ENCODE measurements at regions not wholly inside any gene's neighbourhood (a gene's known extent, or its start where the extent isn't known, plus 50 kb on each side); places are given as distances from the start of the nearest gene placed in this dataset.
A peak's percentile ranks its signal among the peaks of the same experiment; 100 is the strongest.
"Not testable (repeated sequence)": the region's sequence is repeated elsewhere in the genome, so short reads cannot be mapped to it uniquely, and the experiment has no call there.

GRCh38 chr13:87333599-87333998 is 337.6 kb upstream of the SLITRK5 start:
- no peak for DNase-seq (ENCODE audit: low read depth, low spot score)

- DNase-seq (ENCODE audit: low read depth, low spot score) = no peak
These were observed 337.0 kb upstream of the SLITRK5 start for GRCh38 chr13:87334176-87334575.

- DNase-seq (ENCODE audit: low read depth, low spot score) = not testable (repeated sequence)
These were observed 334.8 kb upstream of the SLITRK5 start for GRCh38 chr13:87336346-87336889.

GRCh38 chr13:87344176-87344575 is 327.0 kb upstream of the SLITRK5 start:
- peak; percentile 14 for DNase-seq (ENCODE audit: low read depth, low spot score)

- DNase-seq (ENCODE audit: low read depth, low spot score) = no peak
These were observed 315.7 kb upstream of the SLITRK5 start for GRCh38 chr13:87355451-87355850.

- DNase-seq (ENCODE audit: low read depth, low spot score) = no peak
These were observed 314.9 kb upstream of the SLITRK5 start for GRCh38 chr13:87356314-87356713.

- DNase-seq (ENCODE audit: low read depth, low spot score) = no peak
These were observed 312.9 kb upstream of the SLITRK5 start for GRCh38 chr13:87358319-87358718.

GRCh38 chr13:87361216-87361615 is 310.0 kb upstream of the SLITRK5 start:
- DNase-seq (ENCODE audit: low read depth, low spot score) = no peak

GRCh38 chr13:87368639-87369038 is 302.5 kb upstream of the SLITRK5 start:
- DNase-seq (ENCODE audit: low read depth, low spot score) = no peak

- peak; percentile 18 for DNase-seq (ENCODE audit: low read depth, low spot score)
These were observed 295.1 kb upstream of the SLITRK5 start for GRCh38 chr13:87376081-87376480.

GRCh38 chr13:87384099-87384498 is 287.1 kb upstream of the SLITRK5 start:
- DNase-seq (ENCODE audit: low read depth, low spot score) = no peak

- DNase-seq (ENCODE audit: low read depth, low spot score) = no peak
These were observed 277.8 kb upstream of the SLITRK5 start for GRCh38 chr13:87393358-87393757.

GRCh38 chr13:87398047-87398446 is 273.1 kb upstream of the SLITRK5 start:
- no peak for DNase-seq (ENCODE audit: low read depth, low spot score)

GRCh38 chr13:87403748-87404432 is 267.3 kb upstream of the SLITRK5 start:
- no peak for DNase-seq (ENCODE audit: low read depth, low spot score)

GRCh38 chr13:87426742-87427141 is 244.4 kb upstream of the SLITRK5 start:
- DNase-seq (ENCODE audit: low read depth, low spot score) = no peak

- no peak for DNase-seq (ENCODE audit: low read depth, low spot score)
These were observed 227.0 kb upstream of the SLITRK5 start for GRCh38 chr13:87444135-87444534.

GRCh38 chr13:87452281-87452680 is 218.9 kb upstream of the SLITRK5 start:
- no peak for DNase-seq (ENCODE audit: low read depth, low spot score)

GRCh38 chr13:87453244-87453643 is 217.9 kb upstream of the SLITRK5 start:
- no peak for DNase-seq (ENCODE audit: low read depth, low spot score)

- no peak for DNase-seq (ENCODE audit: low read depth, low spot score)
These were observed 211.8 kb upstream of the SLITRK5 start for GRCh38 chr13:87459419-87459818.

- no peak for DNase-seq (ENCODE audit: low read depth, low spot score)
These were observed 173.7 kb upstream of the SLITRK5 start for GRCh38 chr13:87497426-87497825.

GRCh38 chr13:87498681-87499080 is 172.5 kb upstream of the SLITRK5 start:
- DNase-seq (ENCODE audit: low read depth, low spot score) = peak; percentile 55

- no peak for DNase-seq (ENCODE audit: low read depth, low spot score)
These were observed 146.4 kb upstream of the SLITRK5 start for GRCh38 chr13:87524775-87525174.

- DNase-seq (ENCODE audit: low read depth, low spot score) = no peak
These were observed 137.4 kb upstream of the SLITRK5 start for GRCh38 chr13:87533776-87534175.

GRCh38 chr13:87535911-87536310 is 135.3 kb upstream of the SLITRK5 start:
- no peak for DNase-seq (ENCODE audit: low read depth, low spot score)
